Panc1 (cell line): ENCODE measurements at regions not wholly inside any gene's neighbourhood (a gene's known extent, or its start where the extent isn't known, plus 50 kb on each side); places are given as distances from the start of the nearest gene placed in this dataset.

Experiments
- CTCF ChIP-seq: fragments of 450-650 bp; IDR thresholded peaks from 2 replicates; pipeline ENCODE4 v1.5.1; 2017; ENCODE audit warnings: mild to moderate bottlenecking
- POLR2AphosphoS5 ChIP-seq: IDR thresholded peaks from 2 replicates; pipeline ENCODE4 v1.6.1; 2012; ENCODE audit warnings: mild to moderate bottlenecking, low read depth, low read length, moderate library complexity
- REST ChIP-seq, 2 experiments: IDR thresholded peaks; 2 replicates each; pipeline ENCODE4 v1.6.1; 2011 to 2012; ENCODE audit warnings: low read depth in 2 of 2, control low read depth in 1 of 2, low read length in 1 of 2, mild to moderate bottlenecking in 1 of 2, moderate library complexity in 1 of 2; ENCODE audit not compliant: insufficient read depth in 1 of 2
- SIN3A ChIP-seq: IDR thresholded peaks from 2 replicates; pipeline ENCODE4 v1.6.1; 2012; ENCODE audit warnings: low read depth, mild to moderate bottlenecking, low read length, moderate library complexity, borderline replicate concordance; ENCODE audit not compliant: insufficient read depth

GRCh38 chr11:87539596-87539995 is 501.9 kb downstream of the TMEM135 start:
- TF ChIP-seq CTCF (no peak), POLR2AphosphoS5 (no peak), SIN3A (no peak), REST (IDR thresholded peaks at IDR 0.05; ENCODE audit: insufficient read depth in 1 of 2, low read depth in 2 of 2, low read length in 1 of 2) (no peak)
